GM18868 (cell line): ENCODE measurements at regions not wholly inside any gene's neighbourhood (a gene's known extent, or its start where the extent isn't known, plus 50 kb on each side); places are given as distances from the start of the nearest gene placed in this dataset.
A peak's percentile ranks its signal among the peaks of the same experiment; 100 is the strongest.
"Not testable (repeated sequence)": the region's sequence is repeated elsewhere in the genome, so short reads cannot be mapped to it uniquely, and the experiment has no call there.

Experiments
- ATAC-seq: cut with Tn5 transposase; IDR thresholded peaks from one replicate; pipeline ENCODE4 v1.9.1; 2021; ENCODE audit warnings: mild to moderate bottlenecking, moderate library complexity; ENCODE audit not compliant: unreplicated experiment

- ATAC-seq, result no peak
Measured at GRCh38 chr9:31730398-31730797, 654.0 kb upstream of the ACO1 start.

GRCh38 chr9:31733166-31733565, 651.3 kb upstream of the ACO1 start:
- no peak for ATAC-seq

- no peak for ATAC-seq
Measured at GRCh38 chr9:31736581-31737179, 647.8 kb upstream of the ACO1 start.

- no peak for ATAC-seq
Measured at GRCh38 chr9:31740705-31741104, 643.7 kb upstream of the ACO1 start.

GRCh38 chr9:31744589-31744988, 639.9 kb upstream of the ACO1 start:
- ATAC-seq, result no peak

- ATAC-seq, result no peak
Measured at GRCh38 chr9:31745468-31745867, 639.0 kb upstream of the ACO1 start.

- ATAC-seq, result no peak
Measured at GRCh38 chr9:31745886-31746285, 638.6 kb upstream of the ACO1 start.

GRCh38 chr9:31753756-31754155, 630.7 kb upstream of the ACO1 start:
- no peak for ATAC-seq

GRCh38 chr9:31759703-31760102, 624.7 kb upstream of the ACO1 start:
- no peak for ATAC-seq

GRCh38 chr9:31774021-31774420, 610.4 kb upstream of the ACO1 start:
- ATAC-seq, result not testable (repeated sequence)

- ATAC-seq, result no peak
Measured at GRCh38 chr9:31774571-31774970, 609.9 kb upstream of the ACO1 start.

- ATAC-seq, result no peak
Measured at GRCh38 chr9:31776471-31776870, 608.0 kb upstream of the ACO1 start.

GRCh38 chr9:31783491-31783890, 601.0 kb upstream of the ACO1 start:
- ATAC-seq, result no peak

GRCh38 chr9:31790720-31791119, 593.7 kb upstream of the ACO1 start:
- no peak for ATAC-seq

- ATAC-seq, result peak; percentile 59
Measured at GRCh38 chr9:31799953-31800609, 584.4 kb upstream of the ACO1 start.

GRCh38 chr9:31807574-31808256, 576.7 kb upstream of the ACO1 start:
- ATAC-seq, result peak; percentile 58

GRCh38 chr9:31808766-31809165, 575.7 kb upstream of the ACO1 start:
- no peak for ATAC-seq

GRCh38 chr9:31820426-31820825, 564.0 kb upstream of the ACO1 start:
- no peak for ATAC-seq

- ATAC-seq, result no peak
Measured at GRCh38 chr9:31821583-31821982, 562.9 kb upstream of the ACO1 start.

GRCh38 chr9:31823365-31823764, 561.1 kb upstream of the ACO1 start:
- ATAC-seq, result no peak

GRCh38 chr9:31824860-31825259, 559.6 kb upstream of the ACO1 start:
- ATAC-seq, result no peak

GRCh38 chr9:31837211-31837610, 547.2 kb upstream of the ACO1 start:
- ATAC-seq, result no peak
